Progenitor cell of endocrine pancreas (in vitro differentiated cells): ENCODE measurements at regions not wholly inside any gene's neighbourhood (a gene's known extent, or its start where the extent isn't known, plus 50 kb on each side); places are given as distances from the start of the nearest gene placed in this dataset.

Source experiments
- DNase-seq: peaks from one replicate; pipeline ENCODE4 v3.0.0; 2021; ENCODE audit warnings: low spot score; ENCODE audit not compliant: unreplicated experiment
- H3K27ac Mint-ChIP-seq: 2 replicates; pipeline ENCODE4 v1.8.0; 2021; ENCODE audit warnings: mild to moderate bottlenecking, moderate library complexity, mixed read lengths
- H3K27me3 Mint-ChIP-seq: 2 replicates; pipeline ENCODE4 v1.8.0; 2021; ENCODE audit warnings: mixed read lengths
- H3K36me3 Mint-ChIP-seq: 2 replicates; pipeline ENCODE4 v1.8.0; 2022; ENCODE audit warnings: mixed read lengths; ENCODE audit not compliant: insufficient read depth
- H3K4me1 Mint-ChIP-seq: 2 replicates; pipeline ENCODE4 v1.8.0; 2021; ENCODE audit warnings: low read depth, mixed read lengths
- H3K4me3 Mint-ChIP-seq: 2 replicates; pipeline ENCODE4 v1.8.0; 2021; ENCODE audit warnings: low read depth, mild to moderate bottlenecking, moderate library complexity, mixed read lengths
- H3K9me3 Mint-ChIP-seq: 2 replicates; pipeline ENCODE4 v1.8.0; 2021; ENCODE audit warnings: low read depth, mixed read lengths
- TF ChIP-seq, protein P1 (sequence below): fragments of 200-600 bp; sonication (generic); IDR thresholded peaks from one replicate; pipeline ENCODE4 v1.5.0; 2021; ENCODE audit warnings: antibody characterized with exemption, mild to moderate bottlenecking; ENCODE audit not compliant: unreplicated experiment

DNA sequence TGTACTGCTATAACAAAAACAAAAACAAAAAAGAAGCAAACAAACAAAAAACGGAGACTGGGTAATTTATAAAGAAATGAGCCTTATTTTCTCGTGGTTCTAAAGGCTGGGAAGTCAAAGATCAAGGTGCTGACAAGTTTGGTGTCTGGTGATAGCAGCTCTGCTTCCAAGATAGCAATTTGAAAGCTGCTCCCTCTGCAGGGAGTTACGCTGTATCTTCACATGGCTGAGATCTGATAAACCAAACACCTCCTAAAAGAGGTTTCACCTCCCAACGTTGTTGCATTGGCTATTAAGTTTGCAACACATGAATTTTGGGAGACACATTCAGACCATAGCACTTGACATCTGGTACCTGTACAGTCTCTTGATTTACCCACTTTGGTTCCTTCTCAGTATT is 854.2 kb downstream of the CENPC start:
- TF ChIP-seq, protein P1, sequence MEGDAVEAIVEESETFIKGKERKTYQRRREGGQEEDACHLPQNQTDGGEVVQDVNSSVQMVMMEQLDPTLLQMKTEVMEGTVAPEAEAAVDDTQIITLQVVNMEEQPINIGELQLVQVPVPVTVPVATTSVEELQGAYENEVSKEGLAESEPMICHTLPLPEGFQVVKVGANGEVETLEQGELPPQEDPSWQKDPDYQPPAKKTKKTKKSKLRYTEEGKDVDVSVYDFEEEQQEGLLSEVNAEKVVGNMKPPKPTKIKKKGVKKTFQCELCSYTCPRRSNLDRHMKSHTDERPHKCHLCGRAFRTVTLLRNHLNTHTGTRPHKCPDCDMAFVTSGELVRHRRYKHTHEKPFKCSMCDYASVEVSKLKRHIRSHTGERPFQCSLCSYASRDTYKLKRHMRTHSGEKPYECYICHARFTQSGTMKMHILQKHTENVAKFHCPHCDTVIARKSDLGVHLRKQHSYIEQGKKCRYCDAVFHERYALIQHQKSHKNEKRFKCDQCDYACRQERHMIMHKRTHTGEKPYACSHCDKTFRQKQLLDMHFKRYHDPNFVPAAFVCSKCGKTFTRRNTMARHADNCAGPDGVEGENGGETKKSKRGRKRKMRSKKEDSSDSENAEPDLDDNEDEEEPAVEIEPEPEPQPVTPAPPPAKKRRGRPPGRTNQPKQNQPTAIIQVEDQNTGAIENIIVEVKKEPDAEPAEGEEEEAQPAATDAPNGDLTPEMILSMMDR = no peak

GRCh38 chr4:66688674-66689073 is 856.6 kb downstream of the CENPC start:
- no peak for DNase-seq
- Mint-ChIP-seq H3K9me3 (no peaks in the 10 kb centered on the region), H3K36me3 (no peaks in the 10 kb centered on the region), H3K4me3 (no peak overlapping the region), H3K27me3 (no peaks in the 10 kb centered on the region), H3K27ac (no peak overlapping the region), H3K4me1 (peaks cover under 1% of the 10 kb centered on the region)
- TF ChIP-seq, protein P1 = peak; percentile 37

More for the DNA sequence above, 854.2 kb downstream of the CENPC start:
- Mint-ChIP-seq H3K4me3 (no peak overlapping the region), H3K27me3 (no peaks in the 10 kb centered on the region), H3K36me3 (no peaks in the 10 kb centered on the region), H3K27ac (no peak overlapping the region), H3K4me1 (peaks cover 7% of the 10 kb centered on the region), H3K9me3 (no peaks in the 10 kb centered on the region)
- no peak for DNase-seq

GRCh38 chr4:66687459-66687858 is 857.8 kb downstream of the CENPC start:
- H3K27me3 Mint-ChIP-seq = no peaks in the 10 kb centered on the region
- no peak for DNase-seq
- no peaks in the 10 kb centered on the region for H3K9me3 Mint-ChIP-seq
- H3K36me3 Mint-ChIP-seq = no peaks in the 10 kb centered on the region
- TF ChIP-seq, protein P1 = no peak
- no peak overlapping the region for H3K27ac Mint-ChIP-seq
- no peak overlapping the region for H3K4me3 Mint-ChIP-seq
- no peaks in the 10 kb centered on the region for H3K4me1 Mint-ChIP-seq

GRCh38 chr4:66681962-66682361 is 863.3 kb downstream of the CENPC start:
- H3K27me3 Mint-ChIP-seq = no peaks in the 10 kb centered on the region
- no peak for DNase-seq
- TF ChIP-seq, protein P1 = no peak
- no peaks in the 10 kb centered on the region for H3K36me3 Mint-ChIP-seq
- H3K4me1 Mint-ChIP-seq = no peaks in the 10 kb centered on the region
- H3K4me3 Mint-ChIP-seq = no peak overlapping the region
- peaks cover 12% of the 10 kb centered on the region for H3K9me3 Mint-ChIP-seq
- H3K27ac Mint-ChIP-seq = no peak overlapping the region

- DNase-seq = no peak
- Mint-ChIP-seq H3K9me3 (no peaks in the 10 kb centered on the region), H3K27ac (no peak overlapping the region), H3K4me3 (no peak overlapping the region), H3K4me1 (no peaks in the 10 kb centered on the region), H3K27me3 (no peaks in the 10 kb centered on the region), H3K36me3 (no peaks in the 10 kb centered on the region)
- TF ChIP-seq, protein P1 = no peak
Measured at GRCh38 chr4:66667249-66667648, 878.1 kb downstream of the CENPC start.
